NCI-H128 (cell line): ENCODE measurements at regions not wholly inside any gene's neighbourhood (a gene's known extent, or its start where the extent isn't known, plus 50 kb on each side); places are given as distances from the start of the nearest gene placed in this dataset.
"Not testable (repeated sequence)": the region's sequence is repeated elsewhere in the genome, so short reads cannot be mapped to it uniquely, and the experiment has no call there.

ENCODE experiments used
- DNase-seq: peaks from one replicate; lab custom pipeline; 2025; ENCODE audit not compliant: unreplicated experiment; lab: John Stamatoyannopoulos, UW

- DNase-seq: no peak
Measured at GRCh38 chr3:170657312-170657711, 71.4 kb upstream of the SLC7A14 start.

GRCh38 chr3:170656284-170656683 lies 70.4 kb upstream of the SLC7A14 start:
- DNase-seq: no peak

GRCh38 chr3:170653801-170654200 lies 67.9 kb upstream of the SLC7A14 start:
- DNase-seq: no peak

- DNase-seq: no peak
Measured at GRCh38 chr3:170651260-170651845, 65.5 kb upstream of the SLC7A14 start.

GRCh38 chr3:170650557-170650956 lies 64.7 kb upstream of the SLC7A14 start:
- not testable (repeated sequence) for DNase-seq

GRCh38 chr3:170644711-170645110 lies 58.8 kb upstream of the SLC7A14 start:
- no peak for DNase-seq

GRCh38 chr3:170643831-170644230 lies 58.0 kb upstream of the SLC7A14 start:
- no peak for DNase-seq

- no peak for DNase-seq
Measured at GRCh38 chr3:170642882-170643601, 57.2 kb upstream of the SLC7A14 start.

GRCh38 chr3:170641510-170642236 lies 55.8 kb upstream of the SLC7A14 start:
- DNase-seq: no peak

- DNase-seq: no peak
Measured at GRCh38 chr3:170640737-170641171, 54.9 kb upstream of the SLC7A14 start.

- DNase-seq: no peak
Measured at GRCh38 chr3:170638988-170639387, 53.1 kb upstream of the SLC7A14 start.

GRCh38 chr3:170637306-170637705 lies 51.4 kb upstream of the SLC7A14 start:
- no peak for DNase-seq

- DNase-seq: no peak
Measured at GRCh38 chr3:170636400-170636973, 50.6 kb upstream of the SLC7A14 start.
